GM11168 (cell line): ENCODE measurements at regions not wholly inside any gene's neighbourhood (a gene's known extent, or its start where the extent isn't known, plus 50 kb on each side); places are given as distances from the start of the nearest gene placed in this dataset.
"Not testable (repeated sequence)": the region's sequence is repeated elsewhere in the genome, so short reads cannot be mapped to it uniquely, and the experiment has no call there.

Source experiments
- in situ Hi-C: fragments of 300-500 bp; cut with MboI; formaldehyde crosslinking; loops from one replicate; pipeline ENCODE4 v1.12.0; 2022; ENCODE audit warnings: low sequenced_read_pairs; ENCODE audit not compliant: unreplicated experiment

DNA sequence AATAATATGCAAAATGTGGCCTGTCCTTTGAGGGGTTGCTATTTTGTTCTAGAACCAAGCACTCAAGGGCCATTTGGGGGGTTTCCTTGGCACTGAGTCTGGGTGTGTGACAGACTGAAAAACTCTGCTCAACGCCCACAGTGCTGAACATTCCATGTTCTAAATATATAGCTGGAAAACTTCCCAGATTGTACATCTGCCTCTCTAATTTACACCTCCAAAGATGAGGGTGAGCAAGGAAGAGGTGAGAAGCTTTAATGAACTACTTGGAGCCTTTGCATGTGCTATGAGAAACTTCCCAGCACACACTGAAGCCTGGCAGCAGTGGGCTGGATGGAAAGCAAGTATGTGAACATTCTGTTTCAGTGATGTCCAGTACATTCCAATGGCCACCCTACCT is 296.7 kb upstream of the KCNH7 start:
- in situ Hi-C loops = loop anchor here (25.0 kb wide), 1 partner anchor 223 kb away; no protein-coding TSS in a partner anchor

DNA sequence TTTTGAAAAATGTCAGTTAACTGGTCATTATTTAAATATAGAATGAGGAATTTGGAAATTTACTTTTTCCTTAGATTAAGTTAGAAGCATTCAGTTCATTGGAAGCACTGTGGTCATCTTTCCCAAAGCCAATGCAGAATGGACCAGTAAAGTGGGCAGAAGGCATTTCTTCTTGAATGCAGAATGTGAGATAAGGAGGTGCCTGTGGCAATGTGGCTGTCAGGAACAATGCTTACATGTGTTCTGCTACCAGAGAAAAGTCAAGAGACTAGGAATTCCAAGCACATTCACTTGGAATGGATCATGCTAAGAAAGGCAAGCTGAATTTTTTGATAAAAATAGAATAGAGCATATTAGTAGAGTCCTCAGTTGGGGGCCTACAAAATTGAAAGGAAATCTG is 295.0 kb upstream of the KCNH7 start:
- in situ Hi-C loops = loop anchor here (25.0 kb wide), 1 partner anchor 221 kb away; no protein-coding TSS in a partner anchor

DNA sequence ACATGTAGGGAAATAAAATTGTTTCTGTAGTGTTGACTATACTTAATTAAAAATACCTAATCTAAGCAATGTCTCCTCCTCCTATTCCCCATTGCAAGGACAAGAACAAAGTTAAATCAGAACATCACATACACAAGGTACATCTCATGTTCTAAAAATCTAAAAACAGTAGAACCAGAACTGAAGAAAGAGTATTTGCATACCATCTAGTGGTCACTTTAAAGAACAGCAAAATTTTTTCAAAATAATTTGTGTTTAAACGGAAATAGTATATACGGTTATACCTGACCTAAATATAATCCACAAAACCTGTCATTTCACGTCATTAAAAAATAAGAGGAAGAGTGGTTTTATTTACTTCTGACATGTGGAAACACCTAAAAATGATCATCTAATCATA is 294.3 kb upstream of the KCNH7 start:
- in situ Hi-C loops = loop anchor here (25.0 kb wide), 1 partner anchor 221 kb away; no protein-coding TSS in a partner anchor

DNA sequence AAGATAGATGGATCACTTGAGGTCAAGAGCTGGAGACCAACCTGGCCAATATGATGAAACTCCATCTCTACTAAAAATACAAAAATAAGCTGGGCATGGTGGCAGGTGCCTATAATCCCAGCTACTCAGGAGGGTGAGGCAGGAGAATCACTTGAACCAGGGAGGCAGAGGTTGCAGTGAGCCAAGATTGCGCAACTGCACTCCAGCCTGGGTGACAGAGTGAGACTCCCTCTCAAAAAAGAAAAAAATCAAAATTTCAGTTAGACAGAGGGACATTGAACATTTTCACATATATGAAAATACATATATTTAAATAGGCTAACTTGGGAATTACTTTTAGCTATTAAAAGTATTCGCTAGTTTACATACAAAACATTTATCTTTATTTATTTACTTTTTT is 293.6 kb upstream of the KCNH7 start:
- in situ Hi-C loops = loop anchor here (25.0 kb wide), 1 partner anchor 220 kb away; no protein-coding TSS in a partner anchor

DNA sequence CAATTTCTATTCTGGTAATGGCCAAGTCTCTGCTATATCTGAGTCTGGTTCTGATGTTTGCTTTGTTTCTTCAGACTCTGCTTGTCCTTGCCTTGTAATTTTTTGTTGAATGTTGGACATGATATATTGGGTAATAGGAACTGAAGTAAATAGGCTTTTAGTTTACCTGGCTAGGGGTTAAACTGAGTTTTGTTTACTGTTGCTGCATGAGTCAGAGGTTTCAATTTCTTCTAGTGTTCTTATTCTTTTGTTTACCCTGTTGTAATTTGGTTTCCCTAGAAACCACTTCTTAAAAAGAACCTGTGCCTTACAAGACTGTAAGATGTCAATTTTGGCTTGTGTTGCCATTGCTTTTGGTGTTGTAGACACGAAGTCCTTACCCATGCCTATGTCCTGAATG is 285.0 kb upstream of the KCNH7 start:
- in situ Hi-C loops = no loop called here

DNA sequence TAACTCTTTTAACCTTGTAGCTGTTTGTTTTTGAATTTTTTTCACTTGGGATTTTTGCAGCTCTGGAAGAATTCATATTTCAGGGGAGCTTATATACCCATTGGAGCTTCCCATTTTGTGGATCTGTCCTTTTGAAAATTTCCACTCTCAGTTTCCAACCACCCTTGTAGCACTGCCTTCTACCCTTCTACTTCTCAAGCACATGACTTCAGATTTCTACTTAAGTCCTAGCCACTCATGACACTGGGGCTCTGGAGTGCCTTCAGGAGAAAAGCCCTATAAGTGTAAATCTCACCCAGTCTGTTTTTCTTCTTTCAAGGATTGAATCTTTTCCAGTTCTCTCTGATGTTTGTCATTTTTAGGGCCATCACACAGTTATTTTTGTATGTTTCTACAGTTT is 283.7 kb upstream of the KCNH7 start:
- in situ Hi-C loops = no loop called here

DNA sequence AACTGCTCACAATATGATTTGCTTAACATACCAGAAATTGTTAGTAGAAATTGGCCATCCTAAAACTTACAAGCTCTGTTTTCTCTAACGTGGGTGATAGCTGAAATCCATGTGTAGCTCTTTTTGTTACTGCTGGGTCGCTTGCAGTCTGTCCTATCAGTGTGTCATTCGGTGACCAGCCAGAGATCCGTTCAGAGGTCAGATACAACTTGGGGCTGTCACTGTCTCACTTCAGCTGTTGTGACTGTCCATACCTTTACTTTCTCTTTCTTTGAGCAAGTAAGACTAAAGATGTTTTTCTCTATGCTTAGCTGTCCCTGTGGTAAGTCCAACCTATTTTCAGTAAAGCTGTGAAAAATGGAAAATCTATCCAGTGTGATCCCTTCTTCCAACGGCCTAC is 282.9 kb upstream of the KCNH7 start:
- in situ Hi-C loops = no loop called here

DNA sequence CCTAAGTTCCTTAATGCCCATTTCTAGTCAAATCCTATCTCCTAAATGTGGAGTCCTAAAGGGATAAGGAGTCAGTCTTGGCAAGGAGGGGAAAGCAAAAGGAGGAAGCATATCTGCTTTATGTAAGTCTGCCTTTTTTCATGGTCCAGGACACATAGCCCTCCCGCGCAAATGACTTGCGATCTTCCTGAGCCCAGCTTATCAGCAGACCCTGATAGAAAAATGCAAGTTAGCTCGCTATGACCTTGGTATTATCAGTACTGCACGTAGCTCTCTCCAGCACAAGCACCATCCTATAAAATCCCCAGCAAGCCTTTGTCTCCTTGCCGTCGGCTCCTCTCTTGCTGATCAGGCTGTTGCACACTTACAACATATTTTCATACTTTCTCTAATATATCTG is 281.4 kb upstream of the KCNH7 start:
- in situ Hi-C loops = no loop called here

DNA sequence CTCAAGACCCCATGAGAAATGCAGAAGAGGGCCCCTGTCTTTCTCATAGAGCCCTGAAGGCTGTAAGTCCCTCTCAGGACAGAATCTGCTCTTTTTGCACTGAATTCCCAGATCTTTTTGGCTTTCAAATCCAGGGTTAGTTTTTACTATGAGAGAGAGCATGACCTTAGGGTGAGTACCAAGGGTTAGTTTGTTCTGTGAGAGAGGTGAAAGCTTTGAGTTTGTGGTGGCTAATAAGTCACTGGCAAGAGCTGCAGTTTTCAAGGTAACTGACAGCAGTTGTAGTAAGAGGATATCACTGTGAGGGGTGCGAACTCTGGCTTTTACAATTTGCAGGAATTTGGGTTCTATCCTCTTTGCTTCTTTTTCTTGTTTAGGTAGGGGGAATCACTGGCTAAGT is 248.4 kb upstream of the KCNH7 start:
- in situ Hi-C loops = no loop called here

DNA sequence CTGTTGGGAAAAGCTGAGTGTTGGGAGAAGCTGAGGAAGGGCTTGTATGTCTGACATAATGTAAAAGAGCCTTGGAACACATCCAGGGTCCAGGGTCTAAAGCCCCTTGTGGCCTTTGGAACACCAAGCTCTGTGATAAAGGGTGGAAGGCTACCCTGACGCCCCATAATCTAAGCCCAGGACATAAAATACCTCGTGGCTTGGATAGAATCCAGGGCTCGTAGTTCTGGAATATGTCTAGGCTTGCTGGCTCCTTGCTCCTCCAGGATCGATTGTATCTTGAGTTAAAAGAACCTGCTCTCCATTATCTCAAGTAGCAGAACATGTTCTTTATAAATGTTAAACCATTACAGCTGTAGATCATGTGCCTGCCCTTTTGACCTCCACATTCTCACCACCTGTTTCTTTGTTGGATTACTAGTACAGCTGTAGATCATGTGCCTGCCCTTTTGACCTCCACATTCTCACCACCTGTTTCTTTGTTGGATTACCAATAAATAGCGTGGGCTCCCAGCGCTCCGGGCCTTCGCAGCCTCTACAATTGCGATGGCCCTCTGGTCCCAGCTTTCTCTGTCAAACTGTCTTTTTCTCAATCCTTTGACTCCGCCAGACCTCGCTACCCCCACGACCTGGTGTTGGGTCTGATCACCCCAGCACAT is 246.9 kb upstream of the KCNH7 start:
- in situ Hi-C loops = not testable (repeated sequence)

DNA sequence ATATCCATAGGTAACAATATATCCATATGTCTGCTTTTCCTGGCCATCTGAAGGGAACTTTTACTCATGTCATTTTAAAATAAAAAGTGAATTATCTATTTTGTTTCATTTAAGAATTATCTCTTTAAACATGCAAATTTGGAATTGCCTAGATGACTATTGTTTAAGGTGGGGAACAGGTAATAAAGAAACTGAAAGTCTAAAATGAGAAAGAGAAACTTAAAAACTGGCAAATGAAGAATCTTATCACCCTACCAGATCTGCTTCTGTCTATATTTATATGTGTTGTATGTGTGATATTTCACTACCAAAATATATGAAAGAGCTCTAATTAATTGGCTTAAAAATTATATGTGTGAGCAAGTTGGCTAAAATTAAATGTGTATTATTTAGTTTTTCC is 243.2 kb upstream of the KCNH7 start:
- in situ Hi-C loops = no loop called here

DNA sequence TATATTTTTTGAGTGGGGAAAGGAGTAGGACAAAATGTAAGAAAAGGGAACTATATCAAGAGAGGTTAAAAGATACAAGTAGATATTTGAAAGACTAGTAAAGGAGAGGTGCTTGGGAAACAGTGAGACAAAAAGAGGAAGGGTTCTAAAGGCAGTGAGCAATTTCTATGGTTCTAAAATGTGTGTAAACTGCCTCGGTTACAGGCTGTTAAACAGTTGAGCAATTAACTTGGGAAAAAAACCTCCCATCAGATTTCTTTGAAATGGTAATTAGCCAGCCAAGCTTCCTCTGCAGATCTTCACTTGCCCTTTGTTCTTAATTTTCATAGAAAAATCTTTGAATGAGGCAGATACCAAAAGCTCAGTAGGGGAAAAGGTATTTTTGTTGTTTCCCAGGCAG is 238.7 kb upstream of the KCNH7 start:
- in situ Hi-C loops = no loop called here

DNA sequence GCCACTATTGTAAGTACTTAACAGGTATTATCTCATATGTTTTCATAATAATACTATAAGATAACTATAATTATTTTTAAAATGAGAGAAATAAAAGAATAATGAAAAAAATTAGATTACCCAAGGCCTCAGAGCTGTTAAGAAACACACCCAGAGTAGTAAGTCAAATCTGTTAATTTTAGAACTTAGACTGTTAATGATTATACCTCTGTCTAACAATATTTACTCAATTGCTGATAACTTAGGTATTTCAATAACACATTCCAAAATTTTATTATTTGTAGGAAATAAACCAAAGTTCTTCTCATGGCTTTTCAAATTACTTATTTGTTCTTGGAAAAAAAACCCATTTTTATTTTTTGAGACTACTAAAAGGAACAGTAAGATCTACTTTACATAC is 227.5 kb upstream of the KCNH7 start:
- in situ Hi-C loops = no loop called here

DNA sequence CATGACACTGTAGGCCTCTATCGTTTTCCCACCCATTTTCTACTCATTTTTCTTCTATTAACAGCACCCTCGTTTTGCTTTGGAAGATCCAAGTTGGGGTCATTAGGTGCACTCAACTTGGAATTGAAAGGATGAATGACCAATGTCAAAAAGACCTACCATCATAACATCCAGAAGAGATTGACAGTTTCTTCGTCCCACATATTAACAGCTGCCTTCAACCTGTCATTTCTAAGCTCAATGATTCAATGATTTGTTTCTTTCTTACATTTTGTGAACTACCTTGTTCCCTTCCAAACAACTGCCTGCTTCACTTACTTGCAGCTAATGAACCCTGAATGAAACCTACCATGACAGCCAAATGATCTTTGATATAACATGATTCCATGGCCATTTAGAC is 224.0 kb upstream of the KCNH7 start:
- in situ Hi-C loops = no loop called here

DNA sequence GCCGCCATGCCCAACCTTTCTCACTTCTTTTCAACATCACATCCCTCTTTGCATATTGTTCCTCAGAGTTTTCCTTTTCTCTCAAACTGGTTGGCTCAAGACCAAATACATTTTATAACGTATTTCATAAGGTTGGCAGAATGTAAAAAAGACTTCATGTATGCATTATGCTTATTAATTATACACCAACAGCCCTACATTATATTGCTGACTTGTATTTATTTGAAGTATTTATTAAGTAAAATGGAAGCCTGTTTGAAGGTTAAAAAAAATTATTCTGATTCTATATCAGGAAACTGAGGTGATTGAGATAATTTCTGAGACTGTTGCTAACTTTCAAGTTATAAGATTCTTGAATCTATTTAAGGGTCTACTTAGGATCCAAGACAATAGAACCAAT is 208.0 kb upstream of the KCNH7 start:
- in situ Hi-C loops = no loop called here

DNA sequence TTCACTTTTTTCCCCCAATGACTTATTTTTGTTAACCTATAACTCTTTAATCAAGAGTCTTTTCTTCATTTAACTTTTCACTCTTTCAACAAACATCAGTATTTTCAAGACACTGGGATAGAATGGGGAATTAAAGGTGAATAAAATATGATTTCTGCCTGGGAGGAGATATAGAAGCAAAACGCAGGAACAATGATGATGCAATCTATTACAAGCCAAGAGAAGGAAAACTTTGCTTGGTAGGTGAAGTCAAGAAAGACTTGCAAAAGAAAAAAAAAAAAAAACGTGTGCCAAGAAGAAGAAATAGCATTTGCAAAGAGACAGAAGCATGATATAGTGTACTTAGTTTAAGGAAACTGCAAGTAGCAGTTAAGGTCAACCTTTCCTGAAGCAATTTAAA is 207.3 kb upstream of the KCNH7 start:
- in situ Hi-C loops = no loop called here

DNA sequence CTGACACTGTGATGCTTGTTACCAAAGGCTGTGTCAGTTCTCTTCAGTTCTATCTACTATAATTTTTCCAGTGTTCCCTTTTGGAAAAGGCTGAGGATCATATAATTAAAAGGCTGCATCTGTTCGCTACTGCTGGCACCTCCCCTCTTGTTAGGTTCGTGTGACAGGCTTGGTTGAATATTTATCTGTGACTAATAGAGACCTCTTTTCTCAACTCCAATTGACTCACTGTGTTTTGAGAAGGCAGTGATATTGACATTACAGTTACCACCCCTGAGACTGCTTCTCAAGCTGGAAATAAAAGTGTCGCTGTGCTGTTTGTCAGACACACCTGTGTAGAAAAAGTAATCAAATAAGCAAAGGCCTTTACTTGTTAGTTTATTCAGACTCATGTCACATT is 205.5 kb upstream of the KCNH7 start:
- in situ Hi-C loops = no loop called here

DNA sequence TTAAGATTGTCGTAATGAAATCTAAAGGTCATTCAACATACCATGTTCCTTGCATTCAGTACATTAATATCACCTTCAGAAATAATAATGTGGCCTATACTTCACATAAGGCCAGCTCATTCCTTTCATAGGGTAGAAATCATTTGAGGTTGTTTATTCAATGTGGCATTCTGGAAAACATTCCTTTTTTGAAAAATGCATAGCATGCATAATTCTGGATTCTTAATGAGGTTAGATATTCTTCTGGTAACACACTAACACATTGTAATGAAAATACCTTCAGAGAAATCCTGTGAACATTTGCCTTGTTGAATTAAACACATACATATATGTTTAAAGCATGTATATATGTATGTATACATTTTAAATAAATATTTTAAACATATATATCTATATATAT is 204.6 kb upstream of the KCNH7 start:
- in situ Hi-C loops = no loop called here

DNA sequence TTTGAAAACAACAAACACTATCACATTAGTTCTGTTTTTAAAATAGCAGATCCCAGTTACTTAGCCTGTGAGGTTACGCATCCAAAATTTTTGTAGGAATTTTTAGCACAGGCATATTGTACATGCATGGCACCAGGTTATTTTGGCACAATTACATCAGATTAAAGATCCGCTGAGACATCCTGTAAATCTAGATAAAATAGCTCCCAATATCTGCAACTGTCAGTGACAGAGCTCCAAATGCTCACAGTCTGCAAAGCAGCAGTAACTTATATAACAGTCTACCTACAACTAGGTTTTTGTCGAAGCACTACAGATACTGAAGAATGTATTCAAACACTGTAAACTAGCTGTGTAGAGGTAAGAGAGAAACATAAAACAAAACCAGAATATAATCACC is 200.7 kb upstream of the KCNH7 start:
- in situ Hi-C loops = no loop called here

DNA sequence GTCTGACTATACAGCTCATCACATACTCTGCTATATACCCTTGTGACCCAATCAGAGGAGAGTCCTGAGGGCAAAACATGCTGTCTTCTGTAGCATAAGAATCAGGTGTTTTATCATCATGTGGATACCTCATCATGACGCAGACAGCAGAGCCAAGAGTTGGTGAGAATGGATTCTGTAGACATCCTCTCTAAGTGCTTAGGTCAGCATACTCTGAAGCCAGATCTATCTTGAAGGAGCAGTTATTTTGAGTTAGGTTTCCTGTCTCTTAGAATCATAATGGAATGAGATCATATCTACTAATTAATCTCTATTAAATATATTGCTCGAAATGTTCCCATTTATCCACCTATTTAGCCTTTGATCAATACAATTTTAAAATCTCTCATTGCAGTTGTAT is 190.2 kb upstream of the KCNH7 start:
- in situ Hi-C loops = no loop called here

DNA sequence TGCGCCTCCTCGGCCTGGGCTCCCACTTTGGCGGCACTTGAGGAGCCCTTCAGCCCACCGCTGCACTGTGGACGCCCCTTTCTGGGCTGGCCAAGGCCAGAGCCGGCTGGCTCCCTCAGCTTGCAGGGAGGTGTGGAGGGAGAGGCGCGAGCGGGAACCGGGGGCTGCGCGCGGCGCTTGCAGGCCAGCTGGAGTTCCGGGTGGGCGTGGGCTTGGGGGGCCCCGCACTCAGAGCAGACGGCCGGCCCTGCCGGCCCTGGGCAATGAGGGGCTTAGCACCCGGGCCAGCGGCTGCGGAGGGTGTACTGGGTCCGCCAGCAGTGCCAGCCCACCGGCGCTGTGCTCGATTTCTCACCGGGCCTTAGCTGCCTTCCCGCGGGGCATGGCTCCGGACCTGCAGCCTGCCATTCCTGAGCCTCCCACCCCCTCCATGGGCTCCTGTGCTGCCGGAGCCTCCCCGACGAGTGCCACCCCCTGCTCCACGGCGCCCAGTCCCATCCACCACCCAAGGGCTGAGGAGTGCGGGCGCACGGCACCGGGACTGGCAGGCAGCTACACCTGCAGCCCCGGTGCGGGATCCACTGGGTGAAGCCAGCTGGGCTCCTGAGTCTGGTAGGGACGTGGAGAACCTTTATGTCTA is 187.7 kb upstream of the KCNH7 start:
- in situ Hi-C loops = not testable (repeated sequence)

DNA sequence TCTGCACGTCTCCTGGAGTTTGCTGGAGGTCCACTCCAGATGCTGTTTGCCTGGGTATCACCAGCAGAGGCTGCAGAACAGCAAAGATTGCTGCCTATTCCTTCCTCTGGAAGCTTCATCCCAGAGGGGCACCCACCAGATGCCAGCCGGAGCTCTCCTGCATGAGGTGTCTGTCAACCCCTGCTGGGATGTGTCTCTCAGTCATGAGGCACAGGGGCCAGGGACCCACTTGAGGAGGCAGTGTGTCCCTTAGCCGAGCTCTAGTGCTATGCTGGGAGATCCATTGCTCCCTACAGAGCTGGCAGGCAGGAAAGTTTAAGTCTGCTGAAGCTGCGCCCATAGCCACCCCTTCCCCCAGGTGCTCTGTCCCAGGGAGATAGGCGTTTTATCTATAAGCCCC is 178.3 kb upstream of the KCNH7 start:
- in situ Hi-C loops = not testable (repeated sequence)
